ENCODE measurements at regions not wholly inside any gene's neighbourhood (a gene's known extent, or its start where the extent isn't known, plus 50 kb on each side); places are given as distances from the start of the nearest gene placed in this dataset.

DNA sequence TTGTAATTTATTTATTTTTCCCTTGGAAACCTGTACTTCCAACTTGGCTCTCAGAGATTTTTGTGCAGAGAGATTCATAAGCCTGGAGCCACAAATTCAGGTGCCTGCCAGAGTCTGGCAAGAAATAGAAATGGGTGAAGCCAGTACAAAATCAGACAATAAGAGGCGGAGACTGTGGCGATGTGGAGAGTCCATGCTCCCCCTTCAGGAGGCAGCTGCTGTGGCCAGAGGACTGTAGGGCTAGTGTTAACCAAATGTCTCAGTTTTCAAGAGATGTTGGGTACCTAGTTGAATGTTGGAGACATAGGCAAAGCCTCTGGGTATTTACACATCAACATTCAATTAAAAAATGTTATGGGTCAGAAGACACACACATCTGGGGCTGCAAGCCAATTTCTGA is 208.6 kb downstream of the PSAT1 start:
- TF ChIP-seq, protein P1, sequence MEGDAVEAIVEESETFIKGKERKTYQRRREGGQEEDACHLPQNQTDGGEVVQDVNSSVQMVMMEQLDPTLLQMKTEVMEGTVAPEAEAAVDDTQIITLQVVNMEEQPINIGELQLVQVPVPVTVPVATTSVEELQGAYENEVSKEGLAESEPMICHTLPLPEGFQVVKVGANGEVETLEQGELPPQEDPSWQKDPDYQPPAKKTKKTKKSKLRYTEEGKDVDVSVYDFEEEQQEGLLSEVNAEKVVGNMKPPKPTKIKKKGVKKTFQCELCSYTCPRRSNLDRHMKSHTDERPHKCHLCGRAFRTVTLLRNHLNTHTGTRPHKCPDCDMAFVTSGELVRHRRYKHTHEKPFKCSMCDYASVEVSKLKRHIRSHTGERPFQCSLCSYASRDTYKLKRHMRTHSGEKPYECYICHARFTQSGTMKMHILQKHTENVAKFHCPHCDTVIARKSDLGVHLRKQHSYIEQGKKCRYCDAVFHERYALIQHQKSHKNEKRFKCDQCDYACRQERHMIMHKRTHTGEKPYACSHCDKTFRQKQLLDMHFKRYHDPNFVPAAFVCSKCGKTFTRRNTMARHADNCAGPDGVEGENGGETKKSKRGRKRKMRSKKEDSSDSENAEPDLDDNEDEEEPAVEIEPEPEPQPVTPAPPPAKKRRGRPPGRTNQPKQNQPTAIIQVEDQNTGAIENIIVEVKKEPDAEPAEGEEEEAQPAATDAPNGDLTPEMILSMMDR (IDR thresholded peaks at IDR 0.05; ENCODE audit: insufficient read depth, low read length, poor library complexity, severe bottlenecking) = no peak
- no peaks in the 10 kb centered on the region for H3K27me3 ChIP-seq (ENCODE audit: control insufficient read depth, insufficient read depth, low read length)

DNA sequence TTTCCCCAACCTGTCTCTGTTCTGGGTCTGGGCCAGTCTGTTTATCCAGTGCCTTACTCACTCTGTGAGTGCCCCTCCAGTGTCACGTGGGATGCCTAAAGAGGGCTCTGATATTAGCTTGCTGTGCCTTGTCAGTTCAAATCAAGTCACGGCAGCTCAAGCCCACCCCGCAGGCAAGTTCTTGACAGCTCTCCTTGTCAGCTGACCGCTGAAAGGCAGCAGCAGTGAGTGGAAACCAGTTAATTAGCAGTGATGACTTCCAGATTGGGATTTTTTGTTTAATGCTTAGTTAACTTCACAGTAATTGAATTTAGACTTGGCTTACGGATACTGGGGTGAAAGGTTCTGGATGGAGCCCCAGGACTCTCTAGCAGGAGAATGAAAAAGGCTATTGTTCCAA is 210.1 kb downstream of the PSAT1 start:
- TF ChIP-seq, protein P1 (IDR thresholded peaks at IDR 0.05; ENCODE audit: insufficient read depth, low read length, poor library complexity, severe bottlenecking) = no peak
- Histone ChIP-seq H3K27me3 (ENCODE audit: control insufficient read depth, insufficient read depth, low read length) (no peaks in the 10 kb centered on the region), H3K36me3 (ENCODE audit: control insufficient read depth, insufficient read depth, low read length) (no peaks in the 10 kb centered on the region), H3K4me3 (ENCODE audit: low read depth, low read length) (no peak overlapping the region)
- no peak for DNase-seq (ENCODE audit: low read depth)

More for the DNA sequence above, 208.6 kb downstream of the PSAT1 start:
- no peak overlapping the region for H3K4me3 ChIP-seq (ENCODE audit: low read depth, low read length)
- DNase-seq (ENCODE audit: low read depth) = no peak
- H3K36me3 ChIP-seq (ENCODE audit: control insufficient read depth, insufficient read depth, low read length) = no peaks in the 10 kb centered on the region

DNA sequence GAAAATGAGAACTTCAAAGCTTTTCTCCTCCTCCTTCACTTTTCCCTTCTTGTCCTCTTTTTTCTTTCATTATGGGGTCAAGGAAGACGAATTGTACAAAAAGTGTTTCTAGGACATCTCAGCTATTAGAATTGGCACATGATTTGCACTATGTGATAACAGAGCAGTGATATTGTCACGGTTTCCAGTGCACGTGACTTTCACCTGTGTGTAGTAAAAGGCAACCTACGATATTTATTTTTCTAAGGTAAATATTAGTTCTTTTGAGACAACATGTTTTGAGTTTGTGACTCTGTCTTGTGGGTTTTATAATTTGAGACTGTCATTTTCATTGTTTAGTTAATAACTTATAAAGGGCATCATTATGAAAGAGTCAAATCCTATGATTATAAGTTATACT is 213.1 kb downstream of the PSAT1 start:
- Histone ChIP-seq H3K27me3 (ENCODE audit: control insufficient read depth, insufficient read depth, low read length) (no peaks in the 10 kb centered on the region), H3K4me3 (ENCODE audit: low read depth, low read length) (no peak overlapping the region), H3K36me3 (ENCODE audit: control insufficient read depth, insufficient read depth, low read length) (no peaks in the 10 kb centered on the region)
- no peak for DNase-seq (ENCODE audit: low read depth)
- TF ChIP-seq, protein P1 (IDR thresholded peaks at IDR 0.05; ENCODE audit: insufficient read depth, low read length, poor library complexity, severe bottlenecking) = no peak

DNA sequence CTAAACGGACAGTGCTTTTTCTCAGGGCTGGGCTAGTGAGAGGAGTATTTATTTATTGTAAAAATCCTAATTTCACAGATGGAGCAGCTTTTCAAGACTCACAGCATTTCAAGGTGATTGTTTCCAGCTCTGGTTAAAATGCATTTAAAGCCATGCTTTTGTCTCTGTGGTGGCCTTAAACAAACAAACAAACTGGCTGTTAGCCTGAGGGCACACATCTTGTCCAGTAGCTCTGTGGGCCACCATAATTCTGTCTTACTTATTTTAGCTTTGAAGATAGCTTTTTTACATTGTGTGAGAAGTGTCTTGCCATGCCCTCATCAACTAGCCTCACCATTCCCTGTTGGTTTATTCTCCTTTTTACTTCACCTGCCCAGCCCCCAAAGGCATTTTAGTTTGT is 218.2 kb downstream of the PSAT1 start:
- Histone ChIP-seq H3K27me3 (ENCODE audit: control insufficient read depth, insufficient read depth, low read length) (no peaks in the 10 kb centered on the region), H3K36me3 (ENCODE audit: control insufficient read depth, insufficient read depth, low read length) (no peaks in the 10 kb centered on the region), H3K4me3 (ENCODE audit: low read depth, low read length) (no peak overlapping the region)
- DNase-seq (ENCODE audit: low read depth) = no peak
- TF ChIP-seq, protein P1 (IDR thresholded peaks at IDR 0.05; ENCODE audit: insufficient read depth, low read length, poor library complexity, severe bottlenecking) = no peak

DNA sequence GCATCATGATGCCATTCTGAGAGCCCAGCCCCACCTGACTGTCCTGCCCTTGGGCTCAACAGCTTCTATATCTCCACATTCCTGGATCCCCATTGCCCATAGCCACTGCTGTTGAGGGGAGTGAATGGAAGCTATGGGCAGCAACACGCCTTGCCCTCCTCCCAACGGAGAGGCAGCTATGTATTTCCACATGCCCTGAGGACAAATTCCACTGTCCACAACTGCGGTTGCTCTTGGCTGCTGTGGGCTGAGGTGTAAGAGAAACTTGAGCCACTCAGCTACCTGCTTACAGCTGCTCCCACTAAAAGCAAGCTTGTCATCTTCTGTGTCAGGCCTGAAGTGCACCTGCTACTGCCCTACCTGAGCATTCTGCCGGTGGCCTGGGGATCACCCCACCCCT is 222.9 kb downstream of the PSAT1 start:
- TF ChIP-seq, protein P1 (IDR thresholded peaks at IDR 0.05; ENCODE audit: insufficient read depth, low read length, poor library complexity, severe bottlenecking) = no peak
- H3K36me3 ChIP-seq (ENCODE audit: control insufficient read depth, insufficient read depth, low read length) = no peaks in the 10 kb centered on the region
- no peaks in the 10 kb centered on the region for H3K27me3 ChIP-seq (ENCODE audit: control insufficient read depth, insufficient read depth, low read length)
- H3K4me3 ChIP-seq (ENCODE audit: low read depth, low read length) = no peak overlapping the region
- DNase-seq (ENCODE audit: low read depth) = no peak

DNA sequence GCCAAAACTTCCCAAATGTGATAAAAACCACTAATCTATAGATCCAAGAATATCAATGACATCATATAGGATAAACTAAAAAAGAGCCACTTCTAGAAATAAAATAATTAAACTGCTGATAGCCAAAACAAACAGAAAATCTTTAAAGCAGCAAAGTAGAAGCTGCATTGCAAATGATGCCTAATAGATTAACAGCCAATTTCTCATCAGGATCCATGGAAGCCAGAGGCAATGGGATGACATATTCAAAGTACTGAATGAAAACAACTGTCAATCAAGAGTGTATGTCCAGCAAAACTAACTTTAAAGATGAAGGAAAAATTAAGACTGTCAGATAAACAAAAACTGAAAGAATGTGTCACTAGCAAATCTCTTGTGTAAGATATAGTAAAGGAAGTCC is 224.8 kb downstream of the PSAT1 start:
- Histone ChIP-seq H3K4me3 (ENCODE audit: low read depth, low read length) (no peak overlapping the region), H3K27me3 (ENCODE audit: control insufficient read depth, insufficient read depth, low read length) (no peaks in the 10 kb centered on the region), H3K36me3 (ENCODE audit: control insufficient read depth, insufficient read depth, low read length) (no peaks in the 10 kb centered on the region)
- TF ChIP-seq, protein P1 (IDR thresholded peaks at IDR 0.05; ENCODE audit: insufficient read depth, low read length, poor library complexity, severe bottlenecking) = no peak
- no peak for DNase-seq (ENCODE audit: low read depth)
